ENCODE measurements at regions not wholly inside any gene's neighbourhood (a gene's known extent, or its start where the extent isn't known, plus 50 kb on each side); places are given as distances from the start of the nearest gene placed in this dataset.
"Not testable (repeated sequence)": the region's sequence is repeated elsewhere in the genome, so short reads cannot be mapped to it uniquely, and the experiment has no call there.

GRCh38 chr5:105230516-105231157, 1668.0 kb upstream of the NUDT12 start:
- DNase-seq (ENCODE audit: low read depth in 2 of 2) = no peak

GRCh38 chr5:105218018-105218417, 1655.4 kb upstream of the NUDT12 start:
- DNase-seq (ENCODE audit: low read depth in 2 of 2) = no peak

DNA sequence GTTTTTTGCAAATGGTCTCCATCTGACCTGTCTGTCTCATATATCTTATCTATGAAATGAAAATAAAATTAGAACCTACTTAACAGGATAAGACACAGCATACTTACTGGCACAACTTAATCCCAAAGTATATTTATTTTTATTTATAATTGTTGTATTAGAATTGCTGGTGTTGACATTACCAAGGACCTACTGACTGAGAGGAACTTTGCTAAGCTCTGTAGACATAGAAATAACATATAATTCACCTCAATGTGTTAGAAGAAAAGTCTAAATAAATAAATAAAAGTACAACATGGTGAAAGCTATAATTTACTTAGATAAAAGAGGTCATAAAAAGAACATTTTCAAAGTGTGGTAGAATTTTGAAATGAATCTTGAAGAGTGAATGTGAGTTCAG, 1650.5 kb upstream of the NUDT12 start:
- no peak for DNase-seq (ENCODE audit: low read depth in 2 of 2)

DNA sequence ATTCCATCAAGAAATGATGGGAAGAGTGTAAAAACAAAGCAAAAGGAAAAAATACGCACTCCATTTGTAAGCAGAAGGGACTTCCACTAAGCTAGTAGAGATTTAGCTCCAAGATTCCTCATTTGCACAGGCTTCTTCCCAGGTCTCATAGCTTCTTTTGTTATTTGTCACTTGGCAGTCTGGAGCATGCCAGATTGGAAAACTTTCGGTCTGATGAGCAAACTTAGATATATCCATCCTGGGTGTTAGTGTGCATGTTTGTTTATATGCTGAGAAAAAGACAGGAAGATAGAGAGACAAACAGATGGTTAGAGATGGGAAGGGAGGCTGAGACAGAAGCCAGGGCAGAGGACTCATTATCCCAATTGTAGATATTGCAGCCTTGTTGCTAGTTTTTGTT, 1644.5 kb upstream of the NUDT12 start:
- DNase-seq (ENCODE audit: low read depth in 2 of 2) = no peak

DNA sequence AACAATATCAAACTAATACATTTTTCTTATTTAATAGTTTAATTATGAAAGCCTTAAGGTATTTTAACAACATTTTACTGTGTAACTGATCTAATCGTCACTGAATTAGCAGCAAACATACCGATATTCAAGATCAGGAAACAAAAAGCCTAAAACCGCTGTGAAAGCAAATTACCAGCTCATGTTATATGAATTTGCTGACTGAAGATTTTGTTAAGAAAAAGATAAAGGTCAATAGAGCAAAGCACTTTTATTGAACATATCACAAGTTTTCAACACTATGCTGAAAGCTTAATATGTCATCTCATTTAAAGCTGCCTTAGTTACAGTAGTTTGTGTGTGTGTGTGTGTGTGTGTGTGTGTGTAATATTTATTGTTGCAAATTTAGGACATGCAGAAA, 1634.9 kb upstream of the NUDT12 start:
- DNase-seq (ENCODE audit: low read depth in 2 of 2) = no peak

- no peak for DNase-seq (ENCODE audit: low read depth in 2 of 2)
These were observed 1633.2 kb upstream of the NUDT12 start for GRCh38 chr5:105195765-105196164.

GRCh38 chr5:105172918-105173317, 1610.3 kb upstream of the NUDT12 start:
- DNase-seq (ENCODE audit: low read depth in 2 of 2) = no peak

DNA sequence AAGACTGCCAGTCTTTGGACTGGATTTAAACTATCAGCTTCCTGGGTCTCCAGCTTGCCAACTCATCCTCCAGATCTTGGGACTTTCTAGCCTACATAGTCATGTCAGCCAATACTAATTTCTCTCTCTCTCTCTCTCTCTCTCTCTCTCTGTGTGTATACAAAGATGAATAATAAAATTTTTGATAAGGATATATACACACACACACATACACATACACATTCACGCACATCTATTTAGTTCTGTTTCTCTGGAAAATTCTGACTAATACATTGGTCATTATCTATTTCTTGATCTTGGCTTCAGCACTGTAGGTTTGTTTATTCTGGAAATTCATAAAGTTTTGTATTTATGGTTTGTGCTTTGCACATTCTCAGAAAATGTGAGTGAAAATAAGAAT, 1606.2 kb upstream of the NUDT12 start:
- DNase-seq (ENCODE audit: low read depth in 2 of 2) = no peak

- no peak for DNase-seq (ENCODE audit: low read depth in 2 of 2)
These were observed 1604.5 kb upstream of the NUDT12 start for GRCh38 chr5:105167092-105167491.

- no peak for DNase-seq (ENCODE audit: low read depth in 2 of 2)
These were observed 1601.0 kb upstream of the NUDT12 start for GRCh38 chr5:105163547-105163946.

GRCh38 chr5:105162557-105162956, 1600.0 kb upstream of the NUDT12 start:
- DNase-seq (ENCODE audit: low read depth in 2 of 2) = not testable (repeated sequence)

GRCh38 chr5:105158526-105158925, 1595.9 kb upstream of the NUDT12 start:
- no peak for DNase-seq (ENCODE audit: low read depth in 2 of 2)

GRCh38 chr5:105150323-105150722, 1587.7 kb upstream of the NUDT12 start:
- no peak for DNase-seq (ENCODE audit: low read depth in 2 of 2)

DNA sequence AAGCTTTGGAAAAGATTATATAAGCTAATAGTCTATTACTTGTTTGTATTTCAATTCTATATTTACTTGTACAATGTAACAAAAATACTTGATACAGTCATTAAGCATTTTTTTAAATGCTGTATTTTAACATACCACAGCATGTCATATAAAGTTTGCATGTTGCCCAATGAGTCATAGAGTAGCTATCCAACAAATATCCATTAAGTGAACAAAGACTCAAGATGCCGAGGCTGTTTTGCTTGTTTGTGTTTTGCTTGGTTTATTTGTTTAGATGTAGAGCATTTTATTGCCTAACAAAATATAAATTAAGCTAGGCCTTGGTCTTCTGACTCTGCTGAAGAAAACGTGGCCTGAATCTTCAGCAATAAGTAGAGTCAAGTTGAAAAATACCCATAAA, 1584.3 kb upstream of the NUDT12 start:
- DNase-seq (ENCODE audit: low read depth in 2 of 2) = no peak

DNA sequence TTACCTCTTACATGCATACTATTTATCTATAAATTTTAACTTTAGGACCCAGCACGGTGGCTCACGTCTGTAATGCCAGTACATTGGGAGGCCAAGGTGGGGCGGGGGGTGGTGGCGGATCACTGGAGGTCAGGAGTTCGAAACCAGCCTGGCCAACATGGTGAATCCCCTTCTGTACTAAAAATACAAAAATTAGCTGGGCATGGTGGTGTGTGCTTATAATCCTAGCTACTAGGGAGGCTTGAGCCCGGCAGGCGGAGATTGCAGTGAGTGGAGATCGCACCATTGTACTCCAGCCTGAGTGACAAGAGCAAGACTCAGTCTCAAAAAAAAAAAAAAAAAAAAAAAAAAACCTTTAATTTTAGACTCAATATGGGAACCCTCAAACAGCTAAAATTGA, 1582.6 kb upstream of the NUDT12 start:
- no peak for DNase-seq (ENCODE audit: low read depth in 2 of 2)

- no peak for DNase-seq (ENCODE audit: low read depth in 2 of 2)
These were observed 1571.7 kb upstream of the NUDT12 start for GRCh38 chr5:105134328-105134727.

GRCh38 chr5:105133087-105133486, 1570.5 kb upstream of the NUDT12 start:
- DNase-seq (ENCODE audit: low read depth in 2 of 2) = no peak

DNA sequence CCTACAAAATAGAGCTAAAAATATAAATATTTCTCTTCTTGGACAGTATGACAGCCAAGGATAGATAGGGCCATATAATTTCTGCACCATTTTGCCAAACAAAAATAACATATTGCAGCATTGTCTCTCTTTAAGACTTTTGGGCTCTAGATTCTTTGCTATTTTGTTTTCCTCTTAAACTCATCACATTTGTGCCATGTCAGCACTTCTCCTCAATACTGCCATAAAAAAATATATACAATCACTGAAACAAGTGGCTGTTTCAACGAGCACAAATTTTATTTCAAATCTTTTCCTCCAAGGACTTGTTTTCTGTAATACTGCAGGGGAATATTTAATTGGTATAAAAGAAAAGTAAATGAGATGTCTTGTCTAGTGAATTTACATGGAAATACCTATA, 1570.0 kb upstream of the NUDT12 start:
- no peak for DNase-seq (ENCODE audit: low read depth in 2 of 2)

DNA sequence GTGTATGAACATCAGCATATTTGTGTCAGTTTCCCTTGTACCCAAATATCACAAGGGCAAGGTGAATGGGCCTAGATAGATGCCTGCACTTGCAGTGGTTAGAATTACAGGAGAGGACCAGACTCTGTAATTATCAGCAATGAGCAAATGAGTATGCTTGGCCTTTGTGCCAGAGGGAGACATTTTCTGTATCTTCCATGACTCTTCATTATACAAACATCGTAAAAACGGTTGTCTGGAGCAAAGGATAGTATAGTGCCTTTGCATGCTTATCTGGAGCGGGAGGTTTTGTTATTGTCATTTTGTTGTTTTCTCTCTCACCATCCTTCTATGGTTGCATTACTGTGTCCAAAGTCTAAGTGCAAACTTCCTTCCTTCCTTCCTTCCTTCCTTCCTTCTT, 1568.5 kb upstream of the NUDT12 start:
- no peak for DNase-seq (ENCODE audit: low read depth in 2 of 2)

GRCh38 chr5:105101577-105101976, 1539.0 kb upstream of the NUDT12 start:
- no peak for DNase-seq (ENCODE audit: low read depth in 2 of 2)

DNA sequence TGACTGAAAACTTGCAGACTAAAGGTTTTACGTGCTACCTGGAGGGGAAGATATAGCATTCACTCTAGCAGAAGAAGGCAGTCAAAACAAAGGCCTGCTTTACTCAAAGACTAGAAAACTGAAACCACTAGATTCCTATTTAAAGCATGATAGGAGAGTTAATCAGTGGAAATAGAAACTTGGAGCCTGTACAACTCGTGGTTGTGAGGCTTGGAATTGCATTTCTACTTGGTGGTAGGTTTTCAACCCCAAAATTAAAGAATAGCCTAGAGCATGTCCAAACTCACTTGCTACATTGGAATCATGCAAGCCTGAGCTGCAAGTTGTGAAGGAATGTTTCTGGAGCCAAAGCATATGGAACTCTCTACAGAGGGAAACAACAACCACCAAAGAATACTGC, 1526.4 kb upstream of the NUDT12 start:
- DNase-seq (ENCODE audit: low read depth in 2 of 2) = no peak

- no peak for DNase-seq (ENCODE audit: low read depth in 2 of 2)
These were observed 1525.5 kb upstream of the NUDT12 start for GRCh38 chr5:105088102-105088501.

GRCh38 chr5:105057893-105058292, 1495.3 kb upstream of the NUDT12 start:
- DNase-seq (ENCODE audit: low read depth in 2 of 2) = no peak

DNA sequence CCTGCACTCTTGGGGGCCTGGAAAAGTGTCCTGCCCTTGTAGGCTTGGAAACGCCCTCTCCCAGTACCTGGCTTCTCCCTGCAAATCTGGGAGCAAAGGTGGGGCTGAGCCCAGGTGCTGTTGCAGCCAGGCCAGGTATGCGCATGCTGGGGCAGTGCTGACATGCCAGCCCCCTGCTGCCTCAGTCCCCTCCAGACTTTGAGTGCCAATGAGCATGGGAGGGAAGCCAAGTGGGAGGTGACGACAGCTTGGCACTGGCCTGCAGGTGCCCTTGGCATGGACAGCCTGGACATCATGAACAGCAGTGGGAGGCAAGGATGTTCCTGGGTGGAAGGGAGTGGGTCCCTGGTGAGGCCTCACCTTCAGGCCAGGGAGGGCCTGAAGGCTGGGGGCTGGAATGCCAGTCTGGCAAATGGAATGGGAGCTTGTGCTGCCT, 1494.4 kb upstream of the NUDT12 start:
- DNase-seq (ENCODE audit: low read depth in 2 of 2) = no peak
